ENCODE measurements at regions not wholly inside any gene's neighbourhood (a gene's known extent, or its start where the extent isn't known, plus 50 kb on each side); places are given as distances from the start of the nearest gene placed in this dataset.
"Not testable (repeated sequence)": the region's sequence is repeated elsewhere in the genome, so short reads cannot be mapped to it uniquely, and the experiment has no call there.

- TF ChIP-seq, protein P1, sequence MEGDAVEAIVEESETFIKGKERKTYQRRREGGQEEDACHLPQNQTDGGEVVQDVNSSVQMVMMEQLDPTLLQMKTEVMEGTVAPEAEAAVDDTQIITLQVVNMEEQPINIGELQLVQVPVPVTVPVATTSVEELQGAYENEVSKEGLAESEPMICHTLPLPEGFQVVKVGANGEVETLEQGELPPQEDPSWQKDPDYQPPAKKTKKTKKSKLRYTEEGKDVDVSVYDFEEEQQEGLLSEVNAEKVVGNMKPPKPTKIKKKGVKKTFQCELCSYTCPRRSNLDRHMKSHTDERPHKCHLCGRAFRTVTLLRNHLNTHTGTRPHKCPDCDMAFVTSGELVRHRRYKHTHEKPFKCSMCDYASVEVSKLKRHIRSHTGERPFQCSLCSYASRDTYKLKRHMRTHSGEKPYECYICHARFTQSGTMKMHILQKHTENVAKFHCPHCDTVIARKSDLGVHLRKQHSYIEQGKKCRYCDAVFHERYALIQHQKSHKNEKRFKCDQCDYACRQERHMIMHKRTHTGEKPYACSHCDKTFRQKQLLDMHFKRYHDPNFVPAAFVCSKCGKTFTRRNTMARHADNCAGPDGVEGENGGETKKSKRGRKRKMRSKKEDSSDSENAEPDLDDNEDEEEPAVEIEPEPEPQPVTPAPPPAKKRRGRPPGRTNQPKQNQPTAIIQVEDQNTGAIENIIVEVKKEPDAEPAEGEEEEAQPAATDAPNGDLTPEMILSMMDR (IDR thresholded peaks at IDR 0.05), result not testable (repeated sequence)
- TF ChIP-seq POLR2A (IDR thresholded peaks at IDR 0.05), result not testable (repeated sequence)
These were observed 124.0 kb upstream of the PRR20G start for GRCh38 chr3:127411875-127412274.

Data from sigmoid colon (tissue), 3 donors.